Non-pigmented ciliary epithelial cell (primary cell): ENCODE measurements at regions not wholly inside any gene's neighbourhood (a gene's known extent, or its start where the extent isn't known, plus 50 kb on each side); places are given as distances from the start of the nearest gene placed in this dataset.

Source experiments
- DNase-seq: peaks from one replicate; pipeline ENCODE4 v3.0.0-alpha.2; 2010; ENCODE audit warnings: low read depth

- no peak for DNase-seq
These were observed 217.2 kb downstream of the CHRM3 start for GRCh38 chr1:239603530-239603929.

GRCh38 chr1:239606850-239607400, 220.6 kb downstream of the CHRM3 start:
- no peak for DNase-seq

- DNase-seq, result no peak
These were observed 222.1 kb downstream of the CHRM3 start for GRCh38 chr1:239608469-239608868.

- no peak for DNase-seq
These were observed 226.0 kb downstream of the CHRM3 start for GRCh38 chr1:239612379-239612778.

- DNase-seq, result no peak
These were observed 230.3 kb downstream of the CHRM3 start for GRCh38 chr1:239616673-239617072.

GRCh38 chr1:239617259-239617658, 230.9 kb downstream of the CHRM3 start:
- no peak for DNase-seq

- DNase-seq, result no peak
These were observed 231.4 kb downstream of the CHRM3 start for GRCh38 chr1:239617731-239618130.

GRCh38 chr1:239619190-239619589, 232.8 kb downstream of the CHRM3 start:
- no peak for DNase-seq

GRCh38 chr1:239630767-239631166, 244.4 kb downstream of the CHRM3 start:
- DNase-seq, result no peak

- DNase-seq, result no peak
These were observed 247.1 kb downstream of the CHRM3 start for GRCh38 chr1:239633432-239633831.

- DNase-seq, result no peak
These were observed 248.9 kb downstream of the CHRM3 start for GRCh38 chr1:239635276-239635675.

- no peak for DNase-seq
These were observed 250.0 kb downstream of the CHRM3 start for GRCh38 chr1:239636347-239636746.

- no peak for DNase-seq
These were observed 258.2 kb downstream of the CHRM3 start for GRCh38 chr1:239644604-239645003.

GRCh38 chr1:239647045-239647444, 260.7 kb downstream of the CHRM3 start:
- DNase-seq, result no peak

- no peak for DNase-seq
These were observed 261.7 kb downstream of the CHRM3 start for GRCh38 chr1:239647964-239648632.

- no peak for DNase-seq
These were observed 268.7 kb downstream of the CHRM3 start for GRCh38 chr1:239655023-239655422.

GRCh38 chr1:239657291-239657690, 270.9 kb downstream of the CHRM3 start:
- DNase-seq, result no peak

GRCh38 chr1:239662950-239663349, 276.6 kb downstream of the CHRM3 start:
- DNase-seq, result no peak

GRCh38 chr1:239672256-239672655, 285.9 kb downstream of the CHRM3 start:
- DNase-seq, result no peak

GRCh38 chr1:239675735-239676134, 289.4 kb downstream of the CHRM3 start:
- DNase-seq, result no peak

- DNase-seq, result no peak
These were observed 290.3 kb downstream of the CHRM3 start for GRCh38 chr1:239676522-239677273.

GRCh38 chr1:239677362-239677761, 291.0 kb downstream of the CHRM3 start:
- DNase-seq, result no peak

- DNase-seq, result no peak
These were observed 291.8 kb downstream of the CHRM3 start for GRCh38 chr1:239678181-239678580.
